K562 (cell line): ENCODE measurements at regions not wholly inside any gene's neighbourhood (a gene's known extent, or its start where the extent isn't known, plus 50 kb on each side); places are given as distances from the start of the nearest gene placed in this dataset.

Experiments
- ATAC-seq: fragments of 200-7000 bp; cut with Tn5 transposase; 3 replicates; pipeline ENCODE4 v1.9.1; 2020; ENCODE audit warnings: moderate library complexity
- BruUV-seq: library from RNA; stranded (reverse); fragments of 400-500 nt; replicated peaks from 2 replicates; lab custom pipeline; 2021; lab: Mats Ljungman, UMichigan
- CTCF ChIA-PET: fragments of 300-600 bp; formaldehyde crosslinking; extraction: SDS; loops from one replicate; lab custom pipeline; 2021; ENCODE audit warnings: low intra/inter-chr PET ratio; lab: Yijun Ruan, JAX
- POLR2A ChIA-PET: fragments of 300-600, 350-650 bp; sonication (Branson Sonifier 250); formaldehyde crosslinking; extraction: SDS; loops from one replicate; lab custom pipeline; 2021; ENCODE audit warnings: antibody characterized with exemption, inconsistent platforms; lab: Yijun Ruan, JAX
- DNase-seq, 4 experiments: peaks; one replicate each; pipeline versions ENCODE4 v3.0.0 to v3.0.0-alpha.2; 2011 to 2018; ENCODE audit warnings: low spot score in 3 of 4, mixed read lengths in 3 of 4; ENCODE audit errors: extremely low read depth in 1 of 4
- FAIRE-seq: peaks from 2 replicates; lab custom pipeline; 2011; peaks lifted over from hg19 to GRCh38; lab: Jason Lieb, UNC
- H2AFZ ChIP-seq: 2 replicates; pipeline ENCODE4 v1.6.0; 2011; ENCODE audit warnings: low read depth, low read length, control low read depth, inconsistent platforms
- H3K27ac ChIP-seq: fragments of 200-600 bp; 3 replicates; pipeline ENCODE4 v1.8.0; 2011; ENCODE audit warnings: low read depth, mild to moderate bottlenecking, control low read depth, inconsistent platforms, low read length, moderate library complexity, mixed read lengths; ENCODE audit errors: extremely low read depth
- H3K27me3 ChIP-seq, 2 experiments: fragments of 300-600 bp in 1 of 2; 2 replicates in 1 of 2; 3 replicates in 1 of 2; pipeline versions ENCODE4 v1.6.0 to v1.8.0; 2011; ENCODE audit warnings: inconsistent platforms in 2 of 2, low read length in 2 of 2, mild to moderate bottlenecking in 1 of 2, mixed read lengths in 1 of 2, moderate library complexity in 1 of 2; ENCODE audit not compliant: control insufficient read depth in 2 of 2, insufficient read depth in 2 of 2
- H3K36me3 ChIP-seq: fragments of 300-600 bp; 3 replicates; pipeline ENCODE4 v1.8.0; 2011; ENCODE audit warnings: mild to moderate bottlenecking, low read length, inconsistent platforms; ENCODE audit not compliant: control insufficient read depth, insufficient read depth
- H3K4me1 ChIP-seq, 2 experiments: fragments of 200-600 bp in 1 of 2; replicated peaks in 1 of 2; 2 replicates in 1 of 2; 3 replicates in 1 of 2; pipeline versions ENCODE4 v1.5.1 to v1.8.0; 2011; ENCODE audit warnings: inconsistent platforms in 2 of 2, low read length in 2 of 2, mild to moderate bottlenecking in 1 of 2, mixed read lengths in 1 of 2, moderate library complexity in 1 of 2; ENCODE audit not compliant: control insufficient read depth in 2 of 2, insufficient read depth in 2 of 2
- H3K4me2 ChIP-seq: 2 replicates; pipeline ENCODE4 v1.6.1; 2011; ENCODE audit warnings: low read length, control low read depth, inconsistent platforms, mixed read lengths; ENCODE audit not compliant: insufficient read depth
- H3K4me3 ChIP-seq: fragments of 200-600 bp; sonication (generic), shearing (Covaris generic); 2 replicates; pipeline ENCODE4 v1.5.1; 2016; ENCODE audit warnings: control low read depth, inconsistent platforms
- H3K79me2 ChIP-seq: fragments of 200-600 bp; 3 replicates; pipeline ENCODE4 v1.8.0; 2011; ENCODE audit warnings: low read length, inconsistent platforms; ENCODE audit not compliant: control insufficient read depth, insufficient read depth
- H3K9ac ChIP-seq, 2 experiments: 2 replicates each; pipeline versions ENCODE4 v1.6.0 to v1.6.1; 2011; ENCODE audit warnings: low read depth in 2 of 2, low read length in 2 of 2, control low read depth in 1 of 2, inconsistent platforms in 1 of 2, mild to moderate bottlenecking in 1 of 2, mixed read lengths in 1 of 2; ENCODE audit not compliant: insufficient read depth in 1 of 2
- H3K9me1 ChIP-seq: one replicate; pipeline ENCODE4 v1.6.0; 2011; ENCODE audit warnings: inconsistent platforms, mild to moderate bottlenecking, low read length, moderate library complexity; ENCODE audit not compliant: control insufficient read depth, insufficient read depth
- H3K9me3 ChIP-seq: replicated peaks from 2 replicates; pipeline ENCODE4 v1.5.1; 2011; ENCODE audit warnings: low read depth, low read length, inconsistent platforms; ENCODE audit not compliant: control insufficient read depth, insufficient read depth
- H4K20me1 ChIP-seq: replicated peaks from 2 replicates; pipeline ENCODE4 v1.6.1; 2011; ENCODE audit warnings: low read length, inconsistent platforms, mixed read lengths; ENCODE audit not compliant: control insufficient read depth, insufficient read depth
- ATF1 ChIP-seq, 2 experiments: fragments of 450-650 bp in 1 of 2; IDR thresholded peaks; 2 replicates each; pipeline ENCODE4 v1.6.1; 2016; ENCODE audit warnings: missing compliant biosample characterization in 1 of 2, missing genetic modification characterization in 1 of 2
- BMI1 ChIP-seq: fragments of 150-350 bp; IDR thresholded peaks from 2 replicates; pipeline ENCODE4 v1.6.1; 2014; ENCODE audit warnings: low read length
- CBX8 ChIP-seq: fragments of 200-600 bp; sonication (generic); IDR thresholded peaks from 2 replicates; pipeline ENCODE4 v1.6.1; 2012; ENCODE audit warnings: borderline replicate concordance, mixed run types, low read depth, mild to moderate bottlenecking, moderate library complexity, mixed read lengths, low read length, control low read depth, inconsistent platforms; ENCODE audit not compliant: poor library complexity, severe bottlenecking; ENCODE audit errors: extremely low read depth
- CGGBP1 ChIP-seq: fragments of 250-450 bp; sonication (Bioruptor Pico); IDR thresholded peaks from 2 replicates; pipeline ENCODE4 v1.9.0; 2021; ENCODE audit warnings: mild to moderate bottlenecking
- ELF1 ChIP-seq: fragments of 200-800 bp; sonication (Bioruptor generic); IDR thresholded peaks from 2 replicates; pipeline ENCODE4 v1.6.1; 2016; ENCODE audit warnings: missing genetic modification characterization, missing compliant biosample characterization
- EZH2 ChIP-seq: IDR thresholded peaks from 2 replicates; pipeline ENCODE4 v1.6.1; 2012; ENCODE audit warnings: low read depth, mild to moderate bottlenecking, inconsistent platforms, low read length, borderline replicate concordance
- FOXA1 ChIP-seq: fragments of 450-650 bp; IDR thresholded peaks from 2 replicates; pipeline ENCODE4 v1.6.1; 2016; ENCODE audit warnings: mild to moderate bottlenecking, borderline replicate concordance
- GMEB1 ChIP-seq: fragments of 250-450 bp; sonication (Bioruptor Pico); IDR thresholded peaks from 2 replicates; pipeline ENCODE4 v1.4.0; 2020; ENCODE audit warnings: mild to moderate bottlenecking
- GTF2A2 ChIP-seq: IDR thresholded peaks from 2 replicates; pipeline ENCODE4 v1.6.1; 2016; ENCODE audit warnings: mild to moderate bottlenecking, missing genetic modification characterization, missing compliant biosample characterization
- HBP1 ChIP-seq: fragments of 450-650 bp; formaldehyde crosslinking; IDR thresholded peaks from 2 replicates; pipeline ENCODE4 v1.4.0; 2022; ENCODE audit warnings: missing genetic modification characterization
- HMG20A ChIP-seq: fragments of 450-650 bp; formaldehyde crosslinking; conservative IDR thresholded peaks from 2 replicates; pipeline ENCODE4 v1.4.0; 2020; ENCODE audit warnings: mild to moderate bottlenecking, mixed read lengths
- HNRNPK ChIP-seq: fragments of 200-400 bp; formaldehyde crosslinking; IDR thresholded peaks from one replicate; pipeline ENCODE4 v1.6.1; 2018; ENCODE audit warnings: mild to moderate bottlenecking, low read depth, low read length; ENCODE audit not compliant: poor library complexity, severe bottlenecking
- NRF1 ChIP-seq, 2 experiments: fragments of 450-650 bp; IDR thresholded peaks in 1 of 2; conservative IDR thresholded peaks in 1 of 2; 2 replicates each; pipeline ENCODE4 v1.6.1; 2014; ENCODE audit warnings: mild to moderate bottlenecking in 2 of 2
- OTX1 ChIP-seq: fragments of 450-650 bp; formaldehyde crosslinking; IDR thresholded peaks from 2 replicates; pipeline ENCODE4 v1.4.0; 2022; ENCODE audit warnings: mild to moderate bottlenecking
- PCBP1 ChIP-seq: fragments of 200-400 bp; formaldehyde crosslinking; IDR thresholded peaks from 2 replicates; pipeline ENCODE4 v1.6.1; 2018; ENCODE audit warnings: mild to moderate bottlenecking, low read depth, low read length; ENCODE audit not compliant: poor library complexity, severe bottlenecking
- PML ChIP-seq: IDR thresholded peaks from 2 replicates; pipeline ENCODE4 v1.6.1; 2012; ENCODE audit warnings: low read length, inconsistent platforms
- SREBF1 ChIP-seq: fragments of 150-350 bp; IDR thresholded peaks from 2 replicates; pipeline ENCODE4 v1.6.1; 2014; ENCODE audit warnings: antibody characterized with exemption, low read depth, low read length, borderline replicate concordance
- TSC22D4 ChIP-seq: fragments of 450-650 bp; IDR thresholded peaks from 2 replicates; pipeline ENCODE4 v1.6.1; 2016; ENCODE audit warnings: missing genetic modification characterization, missing biosample characterization, control low read depth
- ZNF124 ChIP-seq: sonication (generic); formaldehyde crosslinking; IDR thresholded peaks from 2 replicates; pipeline ENCODE4 v1.8.1; 2022; ENCODE audit warnings: missing genetic modification reagents
- ZNF586 ChIP-seq: fragments of 450-650 bp; formaldehyde crosslinking; conservative IDR thresholded peaks from 2 replicates; pipeline ENCODE4 v1.4.0; 2020; ENCODE audit warnings: mild to moderate bottlenecking, moderate library complexity
- WGBS: fragments of 100-300 bp; shearing (Covaris generic); methylation state at CpG from one replicate; pipeline ENCODE4 v1.1.6; 2016; ENCODE audit warnings: low coverage, mixed read lengths; ENCODE audit not compliant: insufficient coverage; ENCODE audit errors: missing lambda C conversion rate; 5-methylcytosine and 5-hydroxymethylcytosine counted together
- in situ Hi-C: fragments of 300-500 bp; cut with MboI; formaldehyde crosslinking; loops from 4 replicates; pipeline ENCODE4 v1.15.0; 2018; ENCODE audit warnings: inconsistent platforms, mixed read lengths
- intact Hi-C: fragments of 100-400 bp; cut with micrococcal nuclease; formaldehyde crosslinking; loops from 2 replicates; pipeline ENCODE4 v1.14.2; 2022

GRCh38 chr21:37982496-37983318 is 66.5 kb upstream of the KCNJ6 start:
- Histone ChIP-seq H3K9ac (no peak overlapping the region), H3K4me1 (no peaks in the 10 kb centered on the region; a peak in 1 of 5 replicates), H3K9me1 (no peaks in the 10 kb centered on the region), H3K79me2 (no peaks in the 10 kb centered on the region), H3K4me2 (no peak overlapping the region), H2AFZ (no peak overlapping the region), H3K27ac (no peak overlapping the region), H3K9me3 (no peaks in the 10 kb centered on the region), H3K4me3 (no peak overlapping the region), H3K36me3 (no peaks in the 10 kb centered on the region), H4K20me1 (no peaks in the 10 kb centered on the region), H3K27me3 (no peaks in the 10 kb centered on the region)
- BruUV-seq: no TSS peak
- ATAC-seq: no peak
- CTCF ChIA-PET: no interaction called here
- 22% methylated on average over 2 of the region's 2 CpGs for WGBS
- FAIRE-seq: no peak
- POLR2A ChIA-PET: interaction anchor here (0.6 to 1.7 kb wide), 3 partner anchors 12 to 162 kb away, joined by 3 to 5 read pairs (median 3); no protein-coding TSS in a partner anchor
- in situ Hi-C loops (no loop called here), intact Hi-C loops (no loop called here)
- no peak for DNase-seq
- no peak for TF ChIP-seq GMEB1
- TF ChIP-seq NRF1 (conservative IDR thresholded peaks at IDR 0.05 in 1 of 2, IDR thresholded peaks at IDR 0.05 in 1 of 2): no peak
- TF ChIP-seq PCBP1: peak; percentile 57
- no peak for TF ChIP-seq SREBF1
- TF ChIP-seq ATF1 (CRISPR knock-in tag; IDR thresholded peaks at IDR 0.05): no peak
- no peak for TF ChIP-seq ATF1 (tag; IDR thresholded peaks at IDR 0.05)
- peak; percentile 49; the same call in 1 of the 2 replicates for TF ChIP-seq HBP1 (CRISPR knock-in tag)
- no peak for TF ChIP-seq ELF1 (tag)
- no peak for TF ChIP-seq PML
- TF ChIP-seq HNRNPK: peak; percentile 59
- TF ChIP-seq ZNF124: no peak
- no peak for TF ChIP-seq HMG20A (CRISPR knock-in tag)
- TF ChIP-seq ZNF586 (CRISPR knock-in tag): no peak
- 0 out of 2 replicates have a peak, but pooled peaks have one; percentile 59 for TF ChIP-seq TSC22D4 (tag)
- no peak for TF ChIP-seq FOXA1
- TF ChIP-seq BMI1: no peak
- no peak for TF ChIP-seq CBX8
- no peak for TF ChIP-seq EZH2
- no peak for TF ChIP-seq CGGBP1 (CRISPR knock-in tag)
- TF ChIP-seq GTF2A2 (tag): no peak
- peak; percentile 50; the same call in 1 of the 2 replicates for TF ChIP-seq OTX1
